T-helper 1 cell treated with Interleukin-12 subunit alpha and Interleukin-12 subunit beta and Interleukin-4 antibody, amounts not matched to agents 30 μg/mL and 1 μg/mL, for 36 hours (primary cell): ENCODE measurements at regions not wholly inside any gene's neighbourhood (a gene's known extent, or its start where the extent isn't known, plus 50 kb on each side); places are given as distances from the start of the nearest gene placed in this dataset.

Experiments used
- H3K27ac Mint-ChIP-seq: one replicate; pipeline ENCODE4 v1.8.0; 2021; ENCODE audit warnings: mild to moderate bottlenecking, mixed read lengths
- H3K27me3 Mint-ChIP-seq: one replicate; pipeline ENCODE4 v1.8.0; 2021; ENCODE audit warnings: low read depth, mixed read lengths
- H3K36me3 Mint-ChIP-seq: one replicate; pipeline ENCODE4 v1.8.0; 2021; ENCODE audit warnings: low read depth, mixed read lengths
- H3K4me1 Mint-ChIP-seq: one replicate; pipeline ENCODE4 v1.8.0; 2021; ENCODE audit warnings: low read depth, mixed read lengths
- H3K4me3 Mint-ChIP-seq: one replicate; pipeline ENCODE4 v1.8.0; 2021; ENCODE audit warnings: mild to moderate bottlenecking, moderate library complexity, mixed read lengths
- H3K9me3 Mint-ChIP-seq: one replicate; pipeline ENCODE4 v1.8.0; 2021; ENCODE audit warnings: mixed read lengths

DNA sequence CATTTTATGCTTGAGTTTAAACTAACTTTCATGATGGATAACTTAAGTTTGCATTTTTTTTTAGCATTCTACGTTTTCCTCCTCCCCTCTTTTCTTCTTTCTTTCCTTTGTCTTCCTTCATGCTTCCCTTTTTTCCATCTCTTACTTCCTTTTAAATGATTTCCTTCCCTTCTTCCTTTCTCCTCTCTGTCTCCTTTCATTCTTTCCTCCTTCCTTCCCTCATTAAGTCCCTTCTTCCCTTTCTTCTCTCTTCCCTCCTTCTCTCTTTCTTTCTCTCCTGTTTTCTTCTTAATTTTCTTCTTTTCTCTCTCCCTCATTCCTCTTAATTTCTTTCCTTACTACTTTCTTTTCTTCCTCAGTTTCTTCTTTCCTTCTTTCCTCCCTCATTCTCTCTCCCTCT lies 376.0 kb downstream of the LRIG3 start:
- no peak overlapping the region for H3K4me3 Mint-ChIP-seq
- H3K36me3 Mint-ChIP-seq, result no peaks in the 10 kb centered on the region
- no peaks in the 10 kb centered on the region for H3K27me3 Mint-ChIP-seq
- no peaks in the 10 kb centered on the region for H3K4me1 Mint-ChIP-seq
- no peak overlapping the region for H3K27ac Mint-ChIP-seq
- H3K9me3 Mint-ChIP-seq, result no peaks in the 10 kb centered on the region

DNA sequence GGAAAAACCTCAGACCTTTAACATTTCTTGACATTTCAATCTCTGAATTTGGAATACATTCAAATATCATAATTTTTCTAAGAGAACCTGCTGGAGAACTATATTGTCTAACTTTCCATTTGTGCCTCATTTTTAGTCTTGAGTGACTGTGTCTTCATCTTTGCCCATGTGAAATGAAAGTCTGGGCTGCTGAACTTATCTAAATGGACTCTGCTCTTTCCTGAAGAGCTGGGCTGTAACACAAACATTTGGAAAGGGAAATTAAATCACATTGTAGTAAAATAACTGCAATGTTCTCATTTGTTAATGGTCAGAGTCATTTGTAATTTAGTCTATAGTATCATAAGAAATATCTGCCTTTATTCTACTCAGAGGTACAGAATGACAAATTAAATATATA lies 373.1 kb downstream of the LRIG3 start:
- Mint-ChIP-seq H3K4me1 (no peaks in the 10 kb centered on the region), H3K9me3 (no peaks in the 10 kb centered on the region), H3K36me3 (no peaks in the 10 kb centered on the region), H3K27ac (no peak overlapping the region), H3K27me3 (no peaks in the 10 kb centered on the region), H3K4me3 (no peak overlapping the region)

DNA sequence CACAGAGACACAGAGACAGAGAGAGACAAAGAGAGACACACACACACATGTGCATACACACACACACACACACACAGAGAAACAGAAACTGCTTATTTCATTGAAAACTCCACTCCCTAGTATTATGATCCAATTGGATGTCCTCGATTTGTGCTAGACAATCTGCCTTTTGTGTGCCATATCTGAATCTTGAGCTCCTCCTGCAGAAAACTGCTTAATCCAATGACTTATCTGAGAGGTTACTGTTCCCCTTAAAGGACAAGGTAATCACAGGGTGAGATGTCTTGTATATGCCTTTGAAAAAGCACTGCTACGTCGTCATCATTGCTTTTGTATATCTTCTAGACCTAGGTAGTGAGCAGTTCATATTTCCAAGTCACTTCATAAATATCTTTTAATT lies 371.5 kb downstream of the LRIG3 start:
- Mint-ChIP-seq H3K27me3 (no peaks in the 10 kb centered on the region), H3K9me3 (no peaks in the 10 kb centered on the region), H3K4me3 (no peak overlapping the region), H3K36me3 (no peaks in the 10 kb centered on the region), H3K4me1 (no peaks in the 10 kb centered on the region), H3K27ac (no peak overlapping the region)

DNA sequence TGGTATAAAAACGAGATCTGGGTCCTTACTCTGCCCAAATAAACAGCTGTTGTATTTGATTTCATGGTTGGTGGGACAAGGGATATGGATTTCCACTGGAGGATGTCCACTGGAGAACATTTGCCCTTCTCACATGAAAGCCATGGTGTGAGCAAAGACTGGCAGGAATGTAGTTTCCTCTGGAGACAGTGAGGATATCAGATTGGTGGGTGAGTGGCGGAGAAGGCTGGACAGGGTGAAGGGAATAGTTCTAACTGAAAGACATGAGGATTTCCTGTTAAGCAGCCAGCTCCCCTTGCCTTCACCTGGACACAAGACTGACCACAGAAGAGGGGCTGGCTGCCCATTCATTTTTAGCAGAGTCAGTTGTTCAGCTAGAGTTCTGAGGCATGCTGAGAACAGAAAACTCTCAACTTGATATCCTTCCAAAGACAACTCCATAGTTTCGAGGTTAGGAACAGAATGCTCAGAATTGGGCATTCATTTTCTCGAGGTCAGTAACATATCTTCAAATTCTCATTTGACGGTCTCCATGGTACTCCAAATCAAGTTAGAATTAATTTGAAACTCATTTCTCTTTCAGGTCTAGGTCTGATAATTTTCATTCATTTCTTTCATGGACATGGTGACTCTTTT lies 365.7 kb downstream of the LRIG3 start:
- H3K4me3 Mint-ChIP-seq, result no peak overlapping the region
- no peak overlapping the region for H3K27ac Mint-ChIP-seq
- no peaks in the 10 kb centered on the region for H3K4me1 Mint-ChIP-seq
- no peaks in the 10 kb centered on the region for H3K27me3 Mint-ChIP-seq
- H3K9me3 Mint-ChIP-seq, result no peaks in the 10 kb centered on the region
- no peaks in the 10 kb centered on the region for H3K36me3 Mint-ChIP-seq

DNA sequence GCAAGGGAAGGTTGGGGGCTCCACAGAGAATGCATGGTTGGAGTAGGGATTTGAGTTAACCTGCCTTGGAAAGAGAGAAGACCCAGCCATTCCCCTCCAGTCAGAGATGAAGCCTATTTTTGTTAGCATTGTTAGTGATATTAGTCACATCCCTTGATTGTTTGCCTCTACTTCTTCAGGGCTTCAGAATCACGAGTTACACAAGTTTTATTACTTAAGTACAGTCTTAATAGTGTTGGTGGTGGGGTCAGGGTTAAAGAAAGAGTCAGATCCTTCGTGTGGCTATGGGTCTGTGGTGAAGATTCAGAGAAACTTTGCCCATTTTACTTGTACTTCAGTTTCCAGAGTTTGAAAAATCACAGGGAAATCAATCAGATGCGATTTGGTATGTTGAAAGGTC lies 363.1 kb downstream of the LRIG3 start:
- Mint-ChIP-seq H3K27ac (no peak overlapping the region), H3K36me3 (no peaks in the 10 kb centered on the region), H3K27me3 (no peaks in the 10 kb centered on the region), H3K4me1 (no peaks in the 10 kb centered on the region), H3K4me3 (no peak overlapping the region), H3K9me3 (no peaks in the 10 kb centered on the region)

GRCh38 chr12:58557661-58558060 lies 362.6 kb downstream of the LRIG3 start:
- no peaks in the 10 kb centered on the region for H3K27me3 Mint-ChIP-seq
- no peaks in the 10 kb centered on the region for H3K4me1 Mint-ChIP-seq
- H3K36me3 Mint-ChIP-seq, result no peaks in the 10 kb centered on the region
- no peaks in the 10 kb centered on the region for H3K9me3 Mint-ChIP-seq
- no peak overlapping the region for H3K27ac Mint-ChIP-seq
- H3K4me3 Mint-ChIP-seq, result no peak overlapping the region

DNA sequence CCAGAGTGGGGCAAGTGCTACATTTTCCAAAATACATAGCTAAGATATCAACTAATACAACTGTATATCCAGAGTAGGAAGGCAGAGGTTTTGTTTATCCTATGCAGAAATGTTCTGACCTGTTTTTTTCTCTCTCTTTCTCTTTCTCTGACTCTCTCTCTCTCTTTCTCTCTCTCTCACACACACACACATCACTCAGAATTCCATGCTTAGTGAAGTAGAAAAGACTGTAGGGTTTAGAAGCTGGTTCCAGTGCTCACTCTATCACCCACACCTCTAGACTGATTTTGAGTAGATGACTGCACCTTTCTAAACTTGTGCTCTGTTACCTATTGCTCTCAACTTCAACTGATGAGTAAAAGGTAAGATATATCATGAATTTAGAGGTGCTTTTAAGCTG lies 356.7 kb downstream of the LRIG3 start:
- Mint-ChIP-seq H3K27ac (no peak overlapping the region), H3K36me3 (no peaks in the 10 kb centered on the region), H3K4me3 (no peak overlapping the region), H3K4me1 (no peaks in the 10 kb centered on the region), H3K27me3 (no peaks in the 10 kb centered on the region), H3K9me3 (no peaks in the 10 kb centered on the region)

DNA sequence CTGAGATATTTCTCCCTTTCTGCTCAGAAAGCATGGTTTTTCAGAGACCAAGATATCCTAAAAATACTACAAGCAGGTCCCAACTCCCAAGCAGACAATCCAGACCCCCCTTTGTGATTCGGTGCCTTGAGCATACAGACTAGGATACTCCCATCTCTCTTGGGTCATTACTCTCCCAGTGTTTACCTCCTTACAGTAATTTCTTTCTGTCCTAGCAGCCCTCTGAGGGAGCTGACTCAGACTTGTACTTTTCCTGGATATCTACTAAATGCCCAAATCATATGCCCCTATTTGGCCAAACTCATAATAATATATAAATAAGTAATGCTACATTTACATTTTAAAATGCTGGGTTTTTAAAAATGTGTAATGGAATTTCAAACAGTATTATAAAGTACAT lies 355.6 kb downstream of the LRIG3 start:
- H3K27ac Mint-ChIP-seq, result no peak overlapping the region
- H3K9me3 Mint-ChIP-seq, result no peaks in the 10 kb centered on the region
- H3K4me3 Mint-ChIP-seq, result no peak overlapping the region
- H3K4me1 Mint-ChIP-seq, result no peaks in the 10 kb centered on the region
- H3K36me3 Mint-ChIP-seq, result no peaks in the 10 kb centered on the region
- no peaks in the 10 kb centered on the region for H3K27me3 Mint-ChIP-seq

- H3K9me3 Mint-ChIP-seq, result no peaks in the 10 kb centered on the region
These were observed 353.7 kb downstream of the LRIG3 start for GRCh38 chr12:58566599-58566998.

GRCh38 chr12:58567189-58567588 lies 353.1 kb downstream of the LRIG3 start:
- H3K4me3 Mint-ChIP-seq, result no peak overlapping the region
- H3K9me3 Mint-ChIP-seq, result no peaks in the 10 kb centered on the region
- H3K27ac Mint-ChIP-seq, result no peak overlapping the region
- H3K27me3 Mint-ChIP-seq, result no peaks in the 10 kb centered on the region
- no peaks in the 10 kb centered on the region for H3K4me1 Mint-ChIP-seq
- H3K36me3 Mint-ChIP-seq, result no peaks in the 10 kb centered on the region

More at GRCh38 chr12:58566599-58566998, 353.7 kb downstream of the LRIG3 start:
- Mint-ChIP-seq H3K4me3 (no peak overlapping the region), H3K36me3 (no peaks in the 10 kb centered on the region), H3K4me1 (no peaks in the 10 kb centered on the region), H3K27me3 (no peaks in the 10 kb centered on the region), H3K27ac (no peak overlapping the region)

DNA sequence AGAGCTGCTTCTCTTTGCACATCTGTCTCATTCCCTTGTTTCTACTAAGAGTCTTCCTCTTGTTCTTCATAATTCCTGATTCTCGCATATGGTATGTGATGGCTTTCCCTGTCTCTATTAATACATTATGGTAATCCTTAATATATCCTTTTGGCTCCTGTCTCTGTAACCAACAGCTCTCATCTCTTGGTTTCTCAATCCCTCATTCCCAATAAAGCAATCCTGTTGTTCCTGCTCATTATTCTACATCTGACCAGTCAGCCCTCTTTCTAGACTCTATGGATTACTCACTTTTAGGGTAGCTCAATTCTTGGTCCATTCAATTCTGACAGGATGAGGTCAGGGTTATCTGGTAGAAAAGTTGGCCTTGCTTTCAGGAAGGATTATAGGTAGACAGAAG lies 349.9 kb downstream of the LRIG3 start:
- Mint-ChIP-seq H3K9me3 (no peaks in the 10 kb centered on the region), H3K27me3 (peaks cover 4% of the 10 kb centered on the region), H3K27ac (no peak overlapping the region), H3K36me3 (no peaks in the 10 kb centered on the region), H3K4me3 (no peak overlapping the region), H3K4me1 (no peaks in the 10 kb centered on the region)

GRCh38 chr12:58575256-58575655 lies 345.0 kb downstream of the LRIG3 start:
- no peak overlapping the region for H3K4me3 Mint-ChIP-seq
- H3K27ac Mint-ChIP-seq, result no peak overlapping the region
- no peaks in the 10 kb centered on the region for H3K9me3 Mint-ChIP-seq
- H3K27me3 Mint-ChIP-seq, result peaks cover 4% of the 10 kb centered on the region
- H3K36me3 Mint-ChIP-seq, result no peaks in the 10 kb centered on the region
- no peaks in the 10 kb centered on the region for H3K4me1 Mint-ChIP-seq

- no peak overlapping the region for H3K27ac Mint-ChIP-seq
- no peaks in the 10 kb centered on the region for H3K9me3 Mint-ChIP-seq
- H3K36me3 Mint-ChIP-seq, result no peaks in the 10 kb centered on the region
- H3K4me3 Mint-ChIP-seq, result no peak overlapping the region
- peaks cover 4% of the 10 kb centered on the region for H3K27me3 Mint-ChIP-seq
- no peaks in the 10 kb centered on the region for H3K4me1 Mint-ChIP-seq
These were observed 344.2 kb downstream of the LRIG3 start for GRCh38 chr12:58576081-58576480.

GRCh38 chr12:58576916-58577315 lies 343.4 kb downstream of the LRIG3 start:
- H3K9me3 Mint-ChIP-seq, result no peaks in the 10 kb centered on the region
- no peak overlapping the region for H3K4me3 Mint-ChIP-seq
- H3K4me1 Mint-ChIP-seq, result no peaks in the 10 kb centered on the region
- H3K27ac Mint-ChIP-seq, result no peak overlapping the region
- H3K36me3 Mint-ChIP-seq, result no peaks in the 10 kb centered on the region
- peaks cover 4% of the 10 kb centered on the region for H3K27me3 Mint-ChIP-seq

DNA sequence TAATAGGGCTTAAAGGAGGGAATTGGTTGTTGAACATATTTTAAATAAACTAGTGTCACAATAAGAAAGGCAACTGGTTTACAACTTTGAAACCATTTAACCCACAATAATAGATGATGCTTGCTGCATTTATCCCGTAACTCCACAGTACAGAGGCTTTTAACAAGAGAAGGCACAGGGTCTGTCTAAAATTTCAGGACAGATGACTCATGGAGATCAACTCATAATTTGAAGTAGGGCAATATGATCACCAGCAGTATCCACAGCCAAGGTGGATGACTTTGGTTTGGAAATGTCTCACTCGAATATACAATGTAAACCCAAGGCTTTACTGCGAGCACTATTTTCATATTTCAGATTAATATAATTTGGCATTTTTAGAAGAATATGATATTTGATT lies 340.2 kb downstream of the LRIG3 start:
- Mint-ChIP-seq H3K4me3 (no peak overlapping the region), H3K27ac (no peak overlapping the region), H3K27me3 (no peaks in the 10 kb centered on the region), H3K36me3 (no peaks in the 10 kb centered on the region), H3K4me1 (no peaks in the 10 kb centered on the region), H3K9me3 (no peaks in the 10 kb centered on the region)

DNA sequence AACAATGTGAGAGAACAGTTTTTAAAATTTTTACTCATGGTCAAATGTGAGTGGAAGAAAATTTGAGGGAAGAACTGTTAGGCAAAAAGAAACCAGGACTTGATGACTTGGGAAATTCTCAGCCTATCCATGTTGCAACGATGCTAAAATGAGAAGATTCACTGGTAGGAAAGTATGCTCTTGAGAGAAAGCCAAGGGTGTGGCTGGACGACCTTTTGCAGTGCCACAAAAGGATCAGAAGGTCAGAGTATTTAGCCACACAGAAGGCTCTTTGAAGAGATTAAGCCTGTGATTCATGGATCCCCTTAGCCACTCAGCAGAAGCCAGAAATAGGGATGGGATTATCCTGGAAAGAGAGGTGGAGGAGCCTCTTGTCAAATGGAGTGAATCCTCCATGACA lies 336.8 kb downstream of the LRIG3 start:
- no peak overlapping the region for H3K4me3 Mint-ChIP-seq

More for the DNA sequence above, 336.8 kb downstream of the LRIG3 start:
- no peak overlapping the region for H3K27ac Mint-ChIP-seq
- no peaks in the 10 kb centered on the region for H3K36me3 Mint-ChIP-seq
- H3K9me3 Mint-ChIP-seq, result no peaks in the 10 kb centered on the region
- no peaks in the 10 kb centered on the region for H3K27me3 Mint-ChIP-seq
- H3K4me1 Mint-ChIP-seq, result no peaks in the 10 kb centered on the region
